H9 (cell line): ENCODE measurements at regions not wholly inside any gene's neighbourhood (a gene's known extent, or its start where the extent isn't known, plus 50 kb on each side); places are given as distances from the start of the nearest gene placed in this dataset.

Experiments used
- DNase-seq: peaks from one replicate; pipeline ENCODE4 v3.0.0-alpha.2; 2017
- H2AFZ ChIP-seq: one replicate; pipeline ENCODE4 v1.6.1; 2013; ENCODE audit warnings: mild to moderate bottlenecking, low read length, control low read depth, moderate library complexity
- H2AK5ac ChIP-seq: 2 replicates; pipeline ENCODE4 v1.6.1; 2013; ENCODE audit warnings: low read length, control low read depth, mixed read lengths; ENCODE audit not compliant: insufficient read length
- H2BK120ac ChIP-seq: one replicate; pipeline ENCODE4 v1.6.1; 2013; ENCODE audit warnings: low read depth, mild to moderate bottlenecking, low read length, control low read depth, inconsistent platforms; ENCODE audit not compliant: poor library complexity, severe bottlenecking
- H2BK12ac ChIP-seq: 2 replicates; pipeline ENCODE4 v1.6.1; 2013; ENCODE audit warnings: low read length, control low read depth, mixed read lengths, low read depth; ENCODE audit not compliant: insufficient read length
- H2BK15ac ChIP-seq: 2 replicates; pipeline ENCODE4 v1.6.1; 2013; ENCODE audit warnings: low read depth, low read length, control low read depth
- H2BK20ac ChIP-seq: one replicate; pipeline ENCODE4 v1.6.1; 2013; ENCODE audit warnings: low read depth, mild to moderate bottlenecking, low read length, control low read depth, inconsistent platforms; ENCODE audit not compliant: poor library complexity, severe bottlenecking
- H2BK5ac ChIP-seq: 2 replicates; pipeline ENCODE4 v1.6.1; 2013; ENCODE audit warnings: low read length, control low read depth, mixed read lengths; ENCODE audit not compliant: insufficient read length
- H3K14ac ChIP-seq: 2 replicates; pipeline ENCODE4 v1.6.1; 2013; ENCODE audit warnings: low read length, control low read depth; ENCODE audit not compliant: insufficient read depth
- H3K18ac ChIP-seq: 2 replicates; pipeline ENCODE4 v1.6.1; 2013; ENCODE audit warnings: low read depth, mild to moderate bottlenecking, mixed read lengths, low read length, control low read depth; ENCODE audit not compliant: insufficient read length
- H3K23ac ChIP-seq: 2 replicates; pipeline ENCODE4 v1.6.1; 2013; ENCODE audit warnings: low read length, control low read depth, mixed read lengths, low read depth; ENCODE audit not compliant: insufficient read length
- H3K23me2 ChIP-seq: 2 replicates; pipeline ENCODE4 v1.6.1; 2013; ENCODE audit warnings: low read depth, mild to moderate bottlenecking, mixed read lengths, low read length, control low read depth; ENCODE audit not compliant: insufficient read length, poor library complexity, severe bottlenecking
- H3K27ac ChIP-seq: 2 replicates; pipeline ENCODE4 v1.5.1; 2013; ENCODE audit warnings: low read length, control low read depth, mixed read lengths, low read depth; ENCODE audit not compliant: insufficient read length
- H3K27me3 ChIP-seq: 2 replicates; pipeline ENCODE4 v1.6.1; 2013; ENCODE audit warnings: low read length, control low read depth, inconsistent platforms; ENCODE audit not compliant: insufficient read depth
- H3K4ac ChIP-seq: 2 replicates; pipeline ENCODE4 v1.6.1; 2013; ENCODE audit warnings: low read depth, mild to moderate bottlenecking, control low read depth, inconsistent platforms, low read length, moderate library complexity
- H3K4me1 ChIP-seq: 2 replicates; pipeline ENCODE4 v1.6.1; 2013; ENCODE audit warnings: low read length, control low read depth, inconsistent platforms; ENCODE audit not compliant: insufficient read depth
- H3K4me2 ChIP-seq: 2 replicates; pipeline ENCODE4 v1.6.1; 2013; ENCODE audit warnings: low read length, control low read depth, mixed read lengths; ENCODE audit not compliant: insufficient read length, insufficient read depth
- H3K56ac ChIP-seq: 2 replicates; pipeline ENCODE4 v1.6.1; 2013; ENCODE audit warnings: low read depth, mild to moderate bottlenecking, mixed read lengths, low read length, control low read depth; ENCODE audit not compliant: insufficient read length
- H3K79me1 ChIP-seq: 2 replicates; pipeline ENCODE4 v1.6.1; 2013; ENCODE audit warnings: low read depth, mild to moderate bottlenecking, moderate library complexity, low read length, control low read depth, inconsistent platforms; ENCODE audit not compliant: insufficient read depth, poor library complexity, severe bottlenecking
- H3K79me2 ChIP-seq: 2 replicates; pipeline ENCODE4 v1.6.1; 2013; ENCODE audit warnings: low read length, control low read depth, inconsistent platforms; ENCODE audit not compliant: insufficient read depth
- H3K9ac ChIP-seq: 2 replicates; pipeline ENCODE4 v1.6.1; 2013; ENCODE audit warnings: low read length, control low read depth, mixed read lengths; ENCODE audit not compliant: insufficient read length; ENCODE audit errors: extremely low read depth
- H3K9me3 ChIP-seq: one replicate; pipeline ENCODE4 v1.6.1; 2013; ENCODE audit warnings: low read depth, low read length, inconsistent platforms; ENCODE audit not compliant: control insufficient read depth
- H3T11ph ChIP-seq: one replicate; pipeline ENCODE4 v1.6.1; 2013; ENCODE audit warnings: mild to moderate bottlenecking, low read length, control low read depth, inconsistent platforms
- H4K20me1 ChIP-seq: one replicate; pipeline ENCODE4 v1.6.1; 2013; ENCODE audit not compliant: control insufficient read depth, insufficient read length, insufficient read depth
- H4K5ac ChIP-seq: 2 replicates; pipeline ENCODE4 v1.6.1; 2013; ENCODE audit warnings: low read depth, mild to moderate bottlenecking, mixed read lengths, low read length, control low read depth; ENCODE audit not compliant: insufficient read length
- H4K8ac ChIP-seq: replicated peaks from 2 replicates; pipeline ENCODE4 v1.6.1; 2013; ENCODE audit warnings: low read length, control low read depth, mixed read lengths, low read depth; ENCODE audit not compliant: insufficient read length
- H4K91ac ChIP-seq: 2 replicates; pipeline ENCODE4 v1.6.1; 2013; ENCODE audit warnings: low read depth, mild to moderate bottlenecking, moderate library complexity, mixed read lengths, low read length, control low read depth; ENCODE audit not compliant: insufficient read length
- H3K27ac Mint-ChIP-seq, 3 experiments: 2 replicates in 2 of 3; 3 replicates in 1 of 3; pipeline ENCODE4 v1.8.0; 2020 to 2021; ENCODE audit warnings: mixed read lengths in 3 of 3, mild to moderate bottlenecking in 1 of 3, moderate library complexity in 1 of 3
- H3K27me3 Mint-ChIP-seq: 2 replicates; pipeline ENCODE4 v1.8.0; 2021; ENCODE audit warnings: low read depth, mild to moderate bottlenecking, moderate library complexity, mixed read lengths
- H3K36me3 Mint-ChIP-seq, 3 experiments: 2 replicates in 2 of 3; 3 replicates in 1 of 3; pipeline ENCODE4 v1.8.0; 2020 to 2021; ENCODE audit warnings: low read depth in 3 of 3, mixed read lengths in 3 of 3; ENCODE audit not compliant: insufficient read depth in 1 of 3
- H3K4me1 Mint-ChIP-seq, 2 experiments: 2 replicates each; pipeline ENCODE4 v1.8.0; 2020; ENCODE audit warnings: mixed read lengths in 2 of 2
- H3K4me3 Mint-ChIP-seq, 2 experiments: 2 replicates in 1 of 2; 3 replicates in 1 of 2; pipeline ENCODE4 v1.8.0; 2020 to 2021; ENCODE audit warnings: mild to moderate bottlenecking in 2 of 2, mixed read lengths in 2 of 2, moderate library complexity in 1 of 2
- H3K9me3 Mint-ChIP-seq, 2 experiments: 2 replicates in 1 of 2; 3 replicates in 1 of 2; pipeline ENCODE4 v1.8.0; 2020; ENCODE audit warnings: mild to moderate bottlenecking in 2 of 2, mixed read lengths in 2 of 2, moderate library complexity in 1 of 2
- WGBS: extraction: QIAGEN DNeasy Blood & Tissue Kit; methylation state at CpG from one replicate; pipeline ENCODE4 v1.1.7; 2013; ENCODE audit warnings: missing lambda C conversion rate, low lambda C conversion rate, mixed read lengths; ENCODE audit not compliant: insufficient read length; ENCODE audit errors: extremely low coverage; 5-methylcytosine and 5-hydroxymethylcytosine counted together
- TF ChIP-seq, protein P1 (sequence below): fragments of 200-600 bp; sonication (generic); conservative IDR thresholded peaks from 3 replicates; pipeline ENCODE4 v1.8.0; 2021; ENCODE audit warnings: antibody characterized with exemption, mild to moderate bottlenecking

GRCh38 chr5:21263361-21263760, 1275.4 kb upstream of the CDH18 start:
- no peaks in the 10 kb centered on the region for H3K23me2 ChIP-seq
- no peaks in the 10 kb centered on the region for H3K79me1 ChIP-seq
- no peak overlapping the region for H4K8ac ChIP-seq
- no peak overlapping the region for H3K14ac ChIP-seq
- H4K20me1 ChIP-seq: no peaks in the 10 kb centered on the region
- H2AK5ac ChIP-seq: no peak overlapping the region
- Mint-ChIP-seq H3K27ac (no peak overlapping the region), H3K27me3 (no peaks in the 10 kb centered on the region), H3K4me3 (no peak overlapping the region), H3K9me3 (peaks cover 0 to 3% of the 10 kb centered on the region in 2 experiments; a peak in 1 of 5 replicates), H3K4me1 (no peaks in the 10 kb centered on the region), H3K36me3 (no peaks in the 10 kb centered on the region)
- no peak overlapping the region for H2AFZ ChIP-seq
- H2BK12ac ChIP-seq: no peak overlapping the region
- no peak overlapping the region for H2BK120ac ChIP-seq
- H3K4me2 ChIP-seq: no peak overlapping the region
- H3K23ac ChIP-seq: no peak overlapping the region
- H3K27me3 ChIP-seq: no peaks in the 10 kb centered on the region
- no peak overlapping the region for H3K27ac ChIP-seq
- H2BK20ac ChIP-seq: no peak overlapping the region
- no peak for DNase-seq
- H3K56ac ChIP-seq: no peak overlapping the region
- no peak overlapping the region for H4K5ac ChIP-seq
- no peaks in the 10 kb centered on the region for H3K79me2 ChIP-seq
- H3K18ac ChIP-seq: no peak overlapping the region
- no peak overlapping the region for H3K9ac ChIP-seq
- H2BK15ac ChIP-seq: no peak overlapping the region
- no peak overlapping the region for H2BK5ac ChIP-seq
- H3K4me1 ChIP-seq: no peaks in the 10 kb centered on the region
- H4K91ac ChIP-seq: no peak overlapping the region
- TF ChIP-seq, protein P1, sequence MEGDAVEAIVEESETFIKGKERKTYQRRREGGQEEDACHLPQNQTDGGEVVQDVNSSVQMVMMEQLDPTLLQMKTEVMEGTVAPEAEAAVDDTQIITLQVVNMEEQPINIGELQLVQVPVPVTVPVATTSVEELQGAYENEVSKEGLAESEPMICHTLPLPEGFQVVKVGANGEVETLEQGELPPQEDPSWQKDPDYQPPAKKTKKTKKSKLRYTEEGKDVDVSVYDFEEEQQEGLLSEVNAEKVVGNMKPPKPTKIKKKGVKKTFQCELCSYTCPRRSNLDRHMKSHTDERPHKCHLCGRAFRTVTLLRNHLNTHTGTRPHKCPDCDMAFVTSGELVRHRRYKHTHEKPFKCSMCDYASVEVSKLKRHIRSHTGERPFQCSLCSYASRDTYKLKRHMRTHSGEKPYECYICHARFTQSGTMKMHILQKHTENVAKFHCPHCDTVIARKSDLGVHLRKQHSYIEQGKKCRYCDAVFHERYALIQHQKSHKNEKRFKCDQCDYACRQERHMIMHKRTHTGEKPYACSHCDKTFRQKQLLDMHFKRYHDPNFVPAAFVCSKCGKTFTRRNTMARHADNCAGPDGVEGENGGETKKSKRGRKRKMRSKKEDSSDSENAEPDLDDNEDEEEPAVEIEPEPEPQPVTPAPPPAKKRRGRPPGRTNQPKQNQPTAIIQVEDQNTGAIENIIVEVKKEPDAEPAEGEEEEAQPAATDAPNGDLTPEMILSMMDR: no peak
- H3T11ph ChIP-seq: no peak overlapping the region
- H3K9me3 ChIP-seq: no peaks in the 10 kb centered on the region
- WGBS: no CpG with 5 or more reads among the region's 2 CpGs
- no peak overlapping the region for H3K4ac ChIP-seq
